GM21447 (cell line): ENCODE measurements at regions not wholly inside any gene's neighbourhood (a gene's known extent, or its start where the extent isn't known, plus 50 kb on each side); places are given as distances from the start of the nearest gene placed in this dataset.
"Not testable (repeated sequence)": the region's sequence is repeated elsewhere in the genome, so short reads cannot be mapped to it uniquely, and the experiment has no call there.

Experiments
- ATAC-seq: cut with Tn5 transposase; IDR thresholded peaks from one replicate; pipeline ENCODE4 v1.9.1; 2021; ENCODE audit not compliant: unreplicated experiment

GRCh38 chr1:209080170-209080781 lies 503.2 kb upstream of the CAMK1G start:
- no peak for ATAC-seq

GRCh38 chr1:209086486-209087192 lies 496.9 kb upstream of the CAMK1G start:
- ATAC-seq: peak; percentile 91

- ATAC-seq: no peak
These were observed 489.1 kb upstream of the CAMK1G start for GRCh38 chr1:209094384-209094783.

GRCh38 chr1:209095627-209096595 lies 487.6 kb upstream of the CAMK1G start:
- no peak for ATAC-seq

GRCh38 chr1:209100460-209100859 lies 483.1 kb upstream of the CAMK1G start:
- no peak for ATAC-seq

DNA sequence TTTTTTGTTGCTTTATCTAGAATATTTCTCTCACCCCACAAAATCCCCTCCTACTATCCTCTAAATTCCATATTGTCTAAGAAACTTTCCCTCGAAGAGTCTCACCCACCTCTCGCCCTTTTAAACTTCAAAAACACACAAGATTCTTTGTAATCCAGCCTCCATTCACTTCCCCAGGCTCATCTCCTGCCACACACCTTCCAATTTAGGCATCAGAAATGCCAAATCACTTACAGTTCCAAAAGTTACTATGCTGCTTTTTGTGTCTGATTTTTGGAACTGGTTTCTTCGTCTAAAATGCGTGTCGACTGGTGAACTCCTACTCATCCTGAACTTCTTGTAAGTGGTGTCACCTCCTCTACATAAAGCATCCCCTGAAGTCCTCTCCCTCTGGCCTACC lies 482.4 kb upstream of the CAMK1G start:
- no peak for ATAC-seq

DNA sequence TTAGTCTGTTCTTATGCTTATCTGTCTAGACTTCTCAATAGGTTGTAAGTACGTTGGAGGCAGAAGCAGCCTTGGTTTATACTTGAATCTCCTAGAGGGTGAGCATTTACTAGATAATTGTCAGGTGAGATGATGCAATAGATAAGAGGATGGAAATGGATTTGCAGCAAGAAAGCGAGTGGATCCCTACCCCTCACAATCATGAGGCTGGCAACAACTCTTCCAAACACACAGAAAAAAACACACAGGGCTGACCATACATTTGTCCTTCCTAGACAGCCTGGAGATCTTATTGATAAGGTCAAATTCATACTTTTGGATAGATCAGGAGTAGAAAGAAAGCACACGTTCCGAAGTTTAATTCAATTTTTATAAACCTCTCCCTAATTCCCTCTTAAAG lies 481.4 kb upstream of the CAMK1G start:
- ATAC-seq: no peak

- ATAC-seq: no peak
These were observed 481.0 kb upstream of the CAMK1G start for GRCh38 chr1:209102531-209102930.

GRCh38 chr1:209103092-209103491 lies 480.4 kb upstream of the CAMK1G start:
- peak; percentile 68 for ATAC-seq

GRCh38 chr1:209104646-209105045 lies 478.9 kb upstream of the CAMK1G start:
- no peak for ATAC-seq

DNA sequence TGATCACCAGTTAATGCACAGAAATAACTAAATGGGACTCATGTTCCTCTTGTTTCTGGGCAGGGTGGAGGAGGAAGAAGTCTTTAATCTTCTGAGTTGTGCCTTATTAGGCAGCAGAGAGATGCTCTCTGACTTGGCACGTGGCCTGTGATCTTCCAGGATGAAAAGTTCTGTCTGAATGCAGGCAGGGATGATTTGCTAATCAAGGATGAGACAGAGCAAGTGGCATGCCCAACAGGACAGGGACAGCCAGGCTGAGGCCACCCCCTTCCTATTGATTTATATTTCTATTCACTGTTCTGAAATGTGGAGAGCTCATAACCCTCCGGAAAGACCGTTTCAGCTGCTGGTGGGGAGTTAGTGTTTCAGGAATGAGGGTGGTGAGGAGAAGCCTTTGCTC lies 477.8 kb upstream of the CAMK1G start:
- no peak for ATAC-seq

DNA sequence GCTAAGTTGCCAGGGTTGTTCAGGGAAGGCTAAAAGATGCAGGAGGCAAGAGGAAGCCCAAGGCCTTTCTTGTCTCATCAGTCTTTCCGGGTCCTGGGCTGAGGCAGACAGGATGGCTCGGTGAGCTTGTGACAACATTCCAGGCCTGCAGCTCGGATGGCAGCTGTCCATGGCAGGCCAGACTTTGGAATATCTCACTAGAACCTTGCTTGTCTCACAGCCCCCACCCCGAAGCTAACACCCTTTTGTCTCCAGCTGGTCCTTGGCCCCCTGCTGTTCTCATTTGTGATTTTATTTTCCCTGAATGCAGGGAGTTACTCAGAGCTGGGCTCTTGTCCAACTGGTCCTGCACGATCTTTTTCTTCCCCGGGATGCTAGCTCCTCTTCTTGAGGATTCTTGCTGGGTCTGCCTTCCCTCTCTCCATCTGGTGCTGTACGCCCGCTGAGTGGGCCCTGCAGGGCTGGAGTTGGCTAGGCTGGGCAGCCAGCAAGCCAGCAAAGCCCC lies 477.2 kb upstream of the CAMK1G start:
- no peak for ATAC-seq

DNA sequence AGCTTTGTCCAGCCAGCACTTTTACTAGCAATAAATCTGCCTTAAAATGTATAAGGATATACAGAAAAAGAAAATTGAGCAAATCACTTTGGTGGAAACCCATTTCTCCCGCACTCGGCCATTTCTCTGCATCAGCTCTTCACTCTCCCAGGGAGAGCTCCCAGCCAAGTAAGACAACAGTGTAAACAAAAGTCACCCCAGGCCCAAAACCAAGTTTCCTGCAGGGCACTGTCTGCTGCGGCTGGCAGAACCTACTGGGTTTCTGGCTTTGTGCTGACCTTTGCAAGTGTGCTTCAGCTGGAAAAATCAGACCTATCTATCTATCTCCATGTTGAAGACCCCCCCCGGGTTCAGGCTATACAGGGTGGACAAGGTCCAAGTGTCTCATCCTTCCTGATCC lies 476.7 kb upstream of the CAMK1G start:
- no peak for ATAC-seq

DNA sequence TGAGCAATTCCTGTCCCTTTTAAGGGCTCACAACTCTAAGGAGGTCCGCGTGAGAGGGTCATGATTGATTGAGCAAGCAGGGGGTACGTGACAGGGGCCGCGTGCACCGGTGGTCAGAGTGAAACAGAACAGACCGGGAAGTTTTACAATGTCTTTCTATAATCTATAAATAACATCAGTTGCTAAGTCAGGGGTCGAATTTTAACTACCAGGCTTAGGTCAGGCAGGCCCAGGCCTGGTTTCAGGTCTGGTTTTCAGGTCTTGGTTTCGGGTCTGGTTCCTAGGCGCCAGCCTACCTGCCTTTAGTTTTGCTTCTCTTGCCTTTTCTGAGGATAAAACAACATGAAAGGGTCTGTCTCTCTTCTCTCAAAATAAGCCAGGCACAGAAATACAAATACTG lies 476.0 kb upstream of the CAMK1G start:
- ATAC-seq: peak; percentile 52

DNA sequence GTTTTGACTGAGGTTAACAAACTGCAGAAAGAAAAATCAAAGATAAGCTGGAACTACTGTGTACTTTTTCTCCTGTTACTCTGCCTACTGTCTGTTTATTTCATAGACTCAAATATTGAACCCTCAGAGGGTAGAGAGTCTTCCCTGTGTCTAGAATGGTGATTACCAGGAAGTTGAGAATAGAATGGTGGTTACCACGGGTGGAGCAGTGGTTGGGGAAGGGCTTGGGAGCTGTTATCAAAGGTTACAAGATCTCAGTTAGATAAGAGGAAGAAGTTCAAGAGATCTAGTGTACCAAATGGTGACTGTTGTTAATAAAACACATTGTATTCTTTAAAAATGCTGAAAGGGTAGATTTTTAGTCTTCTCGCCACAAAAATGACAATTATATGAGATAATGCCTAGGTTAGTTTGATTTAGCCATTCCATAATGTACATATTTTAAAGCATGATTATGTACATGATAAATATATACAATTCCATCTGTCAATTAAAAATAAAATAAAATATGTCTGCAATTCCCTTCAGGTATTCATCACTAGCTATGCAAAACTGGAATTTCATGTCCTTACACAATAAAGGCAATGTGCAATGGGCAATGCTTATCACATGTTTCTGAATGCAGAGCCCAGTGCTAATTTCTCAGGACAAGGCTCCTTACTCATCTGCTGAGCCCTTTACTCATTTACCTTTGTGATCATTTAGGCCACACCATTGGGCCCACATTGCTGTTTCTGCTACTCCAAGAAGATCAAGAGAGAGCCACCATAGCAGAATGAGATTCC lies 474.3 kb upstream of the CAMK1G start:
- ATAC-seq: no peak

- no peak for ATAC-seq
These were observed 470.0 kb upstream of the CAMK1G start for GRCh38 chr1:209113521-209113920.

DNA sequence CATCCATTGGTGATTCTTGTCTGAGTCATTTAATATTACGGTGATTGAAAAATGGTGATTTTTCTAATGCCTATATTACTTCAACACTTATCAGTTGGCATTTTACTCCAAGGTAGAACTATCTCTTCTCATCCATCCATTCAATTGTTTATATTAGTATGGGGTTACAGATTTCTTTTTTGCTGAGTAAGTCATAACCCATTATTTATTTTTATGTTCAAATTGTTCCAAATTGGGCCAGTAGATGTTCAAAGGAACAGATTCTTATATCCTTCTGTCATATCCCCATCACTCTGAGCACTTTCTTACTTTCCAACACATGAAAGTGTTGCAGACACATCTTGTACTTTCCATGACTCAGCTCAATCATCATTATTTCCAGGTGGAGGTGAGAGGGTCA lies 466.8 kb upstream of the CAMK1G start:
- ATAC-seq: no peak

DNA sequence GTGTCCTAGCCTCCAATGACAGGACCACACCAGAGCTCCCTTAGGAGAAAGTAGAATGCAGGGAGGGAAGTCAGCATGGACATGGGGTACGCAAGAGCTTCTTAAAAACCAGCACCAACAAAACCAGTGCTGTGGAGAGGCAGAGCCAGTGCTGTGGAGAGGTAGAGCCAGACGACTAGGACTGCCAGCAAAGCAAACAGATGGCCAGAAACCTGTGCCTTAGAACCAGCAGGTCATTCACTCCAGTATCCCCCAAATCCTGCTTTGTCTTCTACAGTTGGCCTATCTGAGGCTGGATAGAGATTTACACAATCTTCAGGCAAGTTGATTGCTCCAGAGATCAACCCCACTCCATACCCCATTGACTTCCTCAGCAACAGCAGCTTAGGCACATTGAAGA lies 459.9 kb upstream of the CAMK1G start:
- no peak for ATAC-seq

DNA sequence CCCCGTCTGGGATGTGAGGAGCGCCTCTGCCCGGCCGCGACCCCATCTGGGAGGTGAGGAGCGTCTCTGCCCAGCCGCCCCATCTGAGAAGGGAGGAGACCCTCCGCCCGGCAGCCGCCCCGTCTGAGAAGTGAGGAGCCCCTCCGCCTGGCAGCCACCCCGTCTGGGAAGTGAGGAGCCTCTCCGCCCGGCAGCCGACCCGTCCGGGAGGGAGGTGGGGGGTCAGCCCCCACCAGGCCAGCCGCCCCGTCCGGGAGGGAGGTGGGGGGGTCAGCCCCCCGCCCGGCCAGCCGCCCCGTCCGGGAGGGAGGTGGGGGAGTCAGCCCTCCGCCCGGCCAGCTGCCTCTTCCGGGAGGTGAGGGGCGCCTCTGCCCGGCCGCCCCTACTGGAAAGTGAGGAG lies 454.4 kb upstream of the CAMK1G start:
- ATAC-seq: not testable (repeated sequence)

DNA sequence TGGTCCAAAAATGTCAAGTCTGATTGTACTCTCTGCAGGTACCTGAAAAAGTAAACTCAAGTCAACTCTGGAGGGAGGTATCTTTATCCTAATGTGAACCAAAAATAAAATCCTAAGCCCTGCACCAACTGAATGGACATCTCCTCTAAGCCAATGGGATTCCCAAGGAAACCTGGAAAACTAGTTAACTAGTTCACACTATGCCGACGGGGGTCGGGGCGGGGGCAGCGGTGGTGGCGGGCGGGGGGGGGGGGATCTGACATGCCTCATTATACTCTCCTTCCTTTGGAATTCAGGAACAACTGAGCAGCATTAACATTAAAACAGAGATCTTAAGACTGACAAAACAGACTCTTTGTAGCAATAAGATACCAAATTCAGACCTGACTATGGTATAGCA lies 452.6 kb upstream of the CAMK1G start:
- no peak for ATAC-seq
